ENCODE measurements at regions not wholly inside any gene's neighbourhood (a gene's known extent, or its start where the extent isn't known, plus 50 kb on each side); places are given as distances from the start of the nearest gene placed in this dataset.
A peak's percentile ranks its signal among the peaks of the same experiment; 100 is the strongest.

GRCh38 chr14:38063711-38064320 is 143.9 kb upstream of the SSTR1 start:
- no peak for DNase-seq (ENCODE audit: low spot score)

GRCh38 chr14:38065106-38065762 is 142.5 kb upstream of the SSTR1 start:
- DNase-seq (ENCODE audit: low spot score): no peak

DNA sequence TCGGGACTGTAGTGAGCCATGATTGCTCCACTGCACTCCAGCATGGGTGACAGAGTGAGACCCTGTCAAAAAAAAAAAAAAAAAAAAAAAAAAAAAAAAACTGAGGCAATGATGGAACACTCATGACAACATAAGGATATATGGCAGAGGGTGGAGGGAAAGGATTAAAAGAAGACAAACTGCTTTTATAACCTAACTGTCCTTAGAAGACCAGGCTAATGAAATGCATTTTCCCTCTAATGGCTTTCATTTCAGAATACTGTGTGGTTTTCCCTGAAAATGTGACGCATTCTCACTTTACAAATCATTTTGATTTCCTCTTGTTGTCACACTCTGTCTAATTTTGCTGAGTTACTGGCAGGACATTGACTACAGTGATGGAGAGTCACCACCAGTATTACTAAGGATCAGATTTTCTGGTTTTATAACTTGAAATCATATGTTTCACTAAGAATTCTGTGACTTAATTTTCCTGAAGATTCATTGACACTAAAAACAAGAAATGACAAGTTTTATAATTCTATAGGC is 137.6 kb upstream of the SSTR1 start:
- no peak for DNase-seq (ENCODE audit: low spot score)

DNA sequence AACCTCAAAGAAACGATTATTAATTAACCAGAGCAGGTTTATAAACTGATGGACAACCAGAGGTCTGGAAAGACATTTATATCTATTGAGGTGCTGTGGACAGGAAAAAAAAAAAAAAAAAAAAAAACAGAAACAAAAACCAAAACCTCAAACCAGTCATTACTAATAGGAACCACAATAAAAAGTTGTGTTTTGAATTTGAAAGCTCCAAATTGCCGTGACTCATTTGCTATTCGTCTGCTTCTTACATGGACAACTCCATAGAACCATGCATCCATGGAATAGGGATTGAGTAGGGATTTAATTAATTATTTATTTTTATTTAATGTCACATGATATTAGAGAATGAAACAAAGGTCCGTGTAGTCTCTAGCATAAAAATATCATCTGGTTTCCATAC is 134.1 kb upstream of the SSTR1 start:
- peak; percentile 24 for DNase-seq (ENCODE audit: low spot score)

- DNase-seq (ENCODE audit: low spot score): no peak
These were observed 133.6 kb upstream of the SSTR1 start for GRCh38 chr14:38074081-38074480.

GRCh38 chr14:38074754-38075153 is 132.9 kb upstream of the SSTR1 start:
- no peak for DNase-seq (ENCODE audit: low spot score)

- DNase-seq (ENCODE audit: low spot score): no peak
These were observed 129.3 kb upstream of the SSTR1 start for GRCh38 chr14:38078393-38078792.

DNA sequence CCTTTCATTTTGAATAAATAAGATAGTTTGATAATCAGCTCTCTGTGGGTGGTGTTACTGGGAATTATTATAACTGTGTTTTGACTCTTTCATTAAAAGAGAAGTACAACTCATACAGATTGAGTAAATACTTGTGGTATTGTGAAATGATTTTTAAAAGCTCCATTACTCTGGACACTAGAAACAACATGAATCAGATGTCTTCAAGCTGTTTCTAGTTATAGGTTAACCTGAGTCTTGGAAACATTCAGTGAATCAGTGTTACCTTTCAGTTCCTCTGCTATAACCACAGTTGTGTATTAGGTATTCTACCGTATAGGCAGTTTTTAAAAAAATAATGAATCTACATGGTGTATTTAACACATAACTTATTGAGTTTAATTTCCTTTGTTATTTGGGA is 128.4 kb upstream of the SSTR1 start:
- DNase-seq (ENCODE audit: low spot score): peak; percentile 40

DNA sequence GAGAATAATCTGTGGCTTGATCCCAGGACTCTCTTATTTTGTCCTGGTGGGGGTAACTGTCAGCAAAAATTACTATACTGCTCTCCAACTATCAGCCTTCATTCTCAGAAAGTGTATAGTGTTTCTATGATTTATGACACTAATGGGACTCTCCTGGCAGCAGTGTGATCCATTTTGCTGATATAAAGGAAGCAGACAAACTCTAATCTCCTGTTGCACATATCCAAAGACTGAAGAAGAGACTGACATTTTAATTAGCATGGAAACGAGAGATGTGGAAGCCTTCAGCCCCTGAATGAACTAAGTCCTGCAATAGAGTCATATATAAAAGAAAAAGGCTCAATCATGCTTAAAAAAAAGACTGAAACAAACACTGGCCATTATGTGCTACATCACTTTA is 127.8 kb upstream of the SSTR1 start:
- no peak for DNase-seq (ENCODE audit: low spot score)

DNA sequence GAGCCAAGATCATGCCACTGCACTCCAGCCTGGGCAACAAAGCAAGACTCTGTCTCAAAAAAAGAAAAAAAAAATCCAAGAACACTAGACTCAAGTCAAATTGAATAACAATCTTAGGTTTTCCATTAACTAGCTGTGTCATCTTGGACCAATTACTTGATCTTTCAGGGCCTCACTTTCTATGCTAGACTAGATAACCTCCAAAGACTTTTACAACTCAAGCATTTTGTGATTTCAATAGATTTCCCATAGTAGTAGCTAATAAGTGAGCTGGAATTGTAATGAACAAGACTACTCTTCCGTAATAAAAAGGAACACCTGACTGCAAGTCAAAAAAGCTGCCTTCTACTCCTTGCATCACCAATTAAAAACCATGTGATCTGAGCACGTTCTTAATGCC is 127.0 kb upstream of the SSTR1 start:
- DNase-seq (ENCODE audit: low spot score): no peak

- no peak for DNase-seq (ENCODE audit: low spot score)
These were observed 124.7 kb upstream of the SSTR1 start for GRCh38 chr14:38083039-38083438.

DNA sequence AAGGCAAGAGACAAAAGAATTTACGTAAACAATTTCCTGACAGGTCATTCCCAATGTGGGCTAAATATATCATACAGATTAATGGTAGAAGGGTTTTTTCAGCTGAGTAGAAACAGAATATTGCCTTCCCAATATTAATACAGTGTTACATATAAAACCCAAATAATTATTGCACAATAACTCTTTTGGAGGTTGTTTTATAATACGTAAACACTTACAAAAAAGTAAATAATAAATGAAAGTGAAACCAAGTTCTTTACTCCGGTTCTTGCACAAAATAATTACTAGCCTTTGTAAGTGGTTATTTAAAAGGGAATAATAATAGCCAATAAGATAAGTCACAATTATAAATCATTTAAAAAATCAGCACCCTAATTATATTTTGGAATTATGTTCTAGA is 118.6 kb upstream of the SSTR1 start:
- no peak for DNase-seq (ENCODE audit: low spot score)

GRCh38 chr14:38090506-38090905 is 117.2 kb upstream of the SSTR1 start:
- DNase-seq (ENCODE audit: low spot score): no peak

DNA sequence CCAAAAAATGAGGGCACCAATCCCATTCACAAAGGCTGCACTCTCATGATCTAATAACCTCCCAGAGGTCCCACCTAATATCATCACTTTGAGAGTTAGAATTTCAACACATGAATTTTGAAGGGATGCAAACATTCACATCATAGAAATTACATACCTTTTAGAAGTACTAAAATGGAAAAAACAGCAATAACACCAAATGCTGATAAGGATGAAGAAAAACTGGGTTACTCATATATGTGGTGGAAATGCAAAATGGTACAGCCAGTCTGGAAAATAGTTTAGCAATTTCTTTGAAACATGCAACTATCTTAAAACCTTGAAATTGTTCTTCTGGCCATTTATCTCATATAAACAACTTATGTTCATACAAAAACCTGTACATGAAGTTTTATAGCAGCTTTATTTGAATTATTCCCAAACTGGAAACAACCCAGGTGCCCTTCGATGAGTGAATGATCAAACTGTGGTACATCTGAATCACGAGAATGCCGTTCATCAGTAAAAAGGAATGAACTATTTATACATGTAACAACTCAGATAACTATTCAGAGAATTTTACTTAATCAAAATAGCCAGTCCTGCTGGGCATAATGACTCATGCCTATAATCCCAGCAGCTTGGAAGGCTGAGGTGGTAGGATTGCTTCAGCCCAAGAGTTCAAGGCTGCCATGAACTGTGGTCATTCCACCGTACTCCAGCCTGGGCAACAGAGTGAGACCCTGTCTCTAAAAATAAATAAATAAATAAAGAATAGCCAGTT is 109.4 kb upstream of the SSTR1 start:
- peak; percentile 35 for DNase-seq (ENCODE audit: low spot score)

- DNase-seq (ENCODE audit: low spot score): no peak
These were observed 106.0 kb upstream of the SSTR1 start for GRCh38 chr14:38101679-38102078.

GRCh38 chr14:38103542-38104225 is 104.0 kb upstream of the SSTR1 start:
- no peak for DNase-seq (ENCODE audit: low spot score)

- DNase-seq (ENCODE audit: low spot score): no peak
These were observed 102.5 kb upstream of the SSTR1 start for GRCh38 chr14:38105106-38105702.

- no peak for DNase-seq (ENCODE audit: low spot score)
These were observed 100.5 kb upstream of the SSTR1 start for GRCh38 chr14:38107216-38107631.

DNA sequence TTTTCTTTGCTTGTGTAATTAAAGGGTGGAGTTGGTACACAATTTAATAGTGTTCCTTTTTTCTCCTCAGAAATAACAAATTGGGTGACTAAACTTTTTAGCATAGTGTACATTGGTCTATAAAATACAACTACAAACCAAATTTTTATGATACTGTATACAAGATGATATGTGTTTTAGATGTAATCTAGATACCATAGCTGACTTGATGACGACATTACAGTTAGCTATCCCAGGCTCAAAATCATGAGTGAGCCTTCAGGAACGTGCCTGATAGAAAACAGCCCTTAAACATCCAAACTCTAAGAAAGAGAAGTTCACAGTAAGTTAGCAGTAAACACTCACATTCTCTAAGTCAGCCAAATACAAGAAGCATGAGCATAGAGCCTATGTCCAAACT is 99.0 kb upstream of the SSTR1 start:
- peak; percentile 27 for DNase-seq (ENCODE audit: low spot score)

DNA sequence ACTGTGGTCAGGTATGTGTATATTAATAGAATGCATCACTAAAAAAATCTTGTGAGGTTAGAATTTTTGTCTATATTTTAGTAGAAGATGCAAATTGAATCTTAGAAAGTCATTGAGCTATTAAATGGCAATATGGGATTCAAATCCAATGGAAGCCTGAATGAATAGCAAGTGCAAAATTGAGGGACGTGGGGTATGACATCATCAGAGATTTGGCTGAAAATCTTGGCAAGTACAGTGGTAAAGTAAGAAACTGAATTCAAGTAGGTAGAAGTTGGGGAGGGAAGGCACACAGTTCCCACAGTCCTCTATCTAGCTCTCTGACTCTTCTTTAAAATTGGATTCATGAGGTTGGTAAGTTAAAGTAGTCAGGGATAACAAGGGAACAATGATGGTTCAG is 97.4 kb upstream of the SSTR1 start:
- no peak for DNase-seq (ENCODE audit: low spot score)

DNA sequence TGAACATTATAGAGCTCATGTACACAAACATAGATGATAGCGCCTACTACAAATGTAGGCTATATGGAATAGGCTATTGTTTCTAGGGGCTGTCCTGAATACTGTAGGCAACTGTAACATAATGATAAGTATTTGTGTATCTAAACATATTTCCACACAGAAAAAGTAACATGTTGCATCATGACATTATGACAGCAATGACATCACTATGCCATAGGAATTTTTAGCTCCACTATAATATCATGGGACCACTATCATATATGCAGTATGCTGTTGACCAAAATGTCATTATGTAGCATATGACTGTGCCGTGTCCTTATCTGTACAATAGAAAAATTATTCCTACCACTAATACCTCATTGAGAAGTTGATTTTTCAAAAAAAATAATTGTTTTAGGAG is 96.7 kb upstream of the SSTR1 start:
- no peak for DNase-seq (ENCODE audit: low spot score)

- no peak for DNase-seq (ENCODE audit: low spot score)
These were observed 94.2 kb upstream of the SSTR1 start for GRCh38 chr14:38113546-38113945.

Measured in GM03348 (cell line).